Endothelial cell of umbilical vein (primary cell): ENCODE measurements at regions not wholly inside any gene's neighbourhood (a gene's known extent, or its start where the extent isn't known, plus 50 kb on each side); places are given as distances from the start of the nearest gene placed in this dataset.
A peak's percentile ranks its signal among the peaks of the same experiment; 100 is the strongest.
"Not testable (repeated sequence)": the region's sequence is repeated elsewhere in the genome, so short reads cannot be mapped to it uniquely, and the experiment has no call there.

Experiments used
- BruUV-seq: library from RNA; stranded (reverse); fragments of 400-500 nt; replicated peaks from 2 replicates; lab custom pipeline; 2021; lab: Mats Ljungman, UMichigan
- CTCF ChIA-PET: fragments of 300-600, 350-600 bp; sonication (Branson Sonifier 250); formaldehyde crosslinking; loops from one replicate; lab custom pipeline; 2021; ENCODE audit warnings: antibody characterized with exemption, inconsistent platforms; lab: Charles Lee
- POLR2A ChIA-PET: fragments of 300-600, 350-600 bp; sonication (Branson Sonifier 250); formaldehyde crosslinking; loops from one replicate; lab custom pipeline; 2021; ENCODE audit warnings: antibody characterized with exemption, inconsistent platforms; lab: Charles Lee
- DNase-seq: peaks from one replicate; pipeline ENCODE4 v3.0.0-alpha.2; 2011; ENCODE audit warnings: low read depth, low spot score
- FAIRE-seq: peaks from 2 replicates; lab custom pipeline; 2011; peaks lifted over from hg19 to GRCh38; lab: Jason Lieb, UNC
- H2AFZ ChIP-seq: 2 replicates; pipeline ENCODE4 v1.6.0; 2012; ENCODE audit warnings: low read depth, low read length, control low read depth, inconsistent platforms
- H3K27ac ChIP-seq: 2 replicates; pipeline ENCODE4 v1.5.1; 2011; ENCODE audit warnings: low read depth, mild to moderate bottlenecking, control low read depth, low read length, moderate library complexity; ENCODE audit not compliant: insufficient read depth
- H3K27me3 ChIP-seq, 2 experiments: 2 replicates each; pipeline versions ENCODE4 v1.6.0 to v1.6.1; 2011; ENCODE audit warnings: low read length in 2 of 2, mixed read lengths in 1 of 2; ENCODE audit not compliant: control insufficient read depth in 2 of 2, insufficient read depth in 2 of 2
- H3K36me3 ChIP-seq, 2 experiments: 2 replicates in 1 of 2; 3 replicates in 1 of 2; pipeline ENCODE4 v1.5.1; 2011; ENCODE audit warnings: low read length in 2 of 2, mild to moderate bottlenecking in 1 of 2, moderate library complexity in 1 of 2; ENCODE audit not compliant: control insufficient read depth in 2 of 2, insufficient read depth in 2 of 2; ENCODE audit errors: extremely low read depth in 1 of 2
- H3K4me1 ChIP-seq: 3 replicates; pipeline ENCODE4 v1.5.1; 2011; ENCODE audit warnings: mild to moderate bottlenecking, low read length; ENCODE audit not compliant: control insufficient read depth, insufficient read depth; ENCODE audit errors: extremely low read depth
- H3K4me2 ChIP-seq: 2 replicates; pipeline ENCODE4 v1.6.1; 2011; ENCODE audit warnings: low read length, control low read depth, mixed read lengths; ENCODE audit not compliant: insufficient read depth
- H3K4me3 ChIP-seq, 3 experiments: fragments of 200-600 bp in 1 of 3; sonication (generic), shearing (Covaris generic) in 1 of 3; replicated peaks in 1 of 3; 2 replicates each; pipeline ENCODE4 v1.5.1; 2011 to 2016; ENCODE audit warnings: control low read depth in 3 of 3, low read length in 3 of 3, mild to moderate bottlenecking in 2 of 3, inconsistent platforms in 1 of 3, low read depth in 1 of 3, moderate library complexity in 1 of 3; ENCODE audit not compliant: insufficient read depth in 1 of 3
- H3K79me2 ChIP-seq: 2 replicates; pipeline ENCODE4 v1.6.0; 2012; ENCODE audit warnings: low read length, inconsistent platforms; ENCODE audit not compliant: control insufficient read depth, insufficient read depth
- H3K9ac ChIP-seq: replicated peaks from 2 replicates; pipeline ENCODE3; 2011; ENCODE audit warnings: low read length, control low read depth; ENCODE audit not compliant: insufficient read depth; ENCODE audit errors: extremely low read depth
- H3K9me1 ChIP-seq: replicated peaks from 3 replicates; pipeline ENCODE4 v1.6.0; 2011; ENCODE audit warnings: mild to moderate bottlenecking, low read length; ENCODE audit not compliant: control insufficient read depth, insufficient read depth; ENCODE audit errors: extremely low read depth
- H3K9me3 ChIP-seq: replicated peaks from 2 replicates; pipeline ENCODE4 v1.5.1; 2012; ENCODE audit warnings: low read length, inconsistent platforms; ENCODE audit not compliant: control insufficient read depth, insufficient read depth
- H4K20me1 ChIP-seq: replicated peaks from 2 replicates; pipeline ENCODE3; 2011; ENCODE audit warnings: mild to moderate bottlenecking, low read length; ENCODE audit not compliant: control insufficient read depth, insufficient read depth; ENCODE audit errors: extremely low read depth
- CTCF ChIP-seq, 2 donors: IDR thresholded peaks; 1 replicate in 1 of 2; 2 replicates in 1 of 2; pipeline ENCODE4 v1.5.1; 2011; ENCODE audit warnings: low read length in 2 of 2, mild to moderate bottlenecking in 2 of 2, moderate library complexity in 2 of 2, control low read depth in 1 of 2, inconsistent platforms in 1 of 2, low read depth in 1 of 2; ENCODE audit not compliant: insufficient read depth in 1 of 2; ENCODE audit errors: extremely low read depth in 1 of 2
- EZH2 ChIP-seq: IDR thresholded peaks from 2 replicates; pipeline ENCODE4 v1.6.1; 2012; ENCODE audit warnings: borderline replicate concordance, low read depth, mild to moderate bottlenecking, moderate library complexity, low read length, inconsistent platforms; ENCODE audit not compliant: severe bottlenecking
- JUN ChIP-seq: IDR thresholded peaks from 2 replicates; pipeline ENCODE4 v1.6.1; 2011; ENCODE audit warnings: borderline replicate concordance, low read depth; ENCODE audit not compliant: insufficient read length, insufficient read depth
- MAX ChIP-seq: IDR thresholded peaks from 2 replicates; pipeline ENCODE4 v1.6.1; 2011; ENCODE audit not compliant: insufficient read depth, insufficient read length
- POLR2AphosphoS5 ChIP-seq: IDR thresholded peaks from 2 replicates; pipeline ENCODE4 v1.6.1; 2012; ENCODE audit warnings: low read depth, mild to moderate bottlenecking, control low read depth, low read length, moderate library complexity; ENCODE audit not compliant: insufficient read depth
- dilution Hi-C: fragments of 300-500 bp; cut with MboI; formaldehyde crosslinking; loops from one replicate; pipeline ENCODE4 v1.15.0; 2019; ENCODE audit warnings: low sequenced_read_pairs; ENCODE audit not compliant: extremely low pct_ligation_motif_present
- intact Hi-C: fragments of 100-400 bp; cut with micrococcal nuclease; formaldehyde crosslinking; loops from one replicate; pipeline ENCODE4 v1.10.0; 2022

GRCh38 chr21:16124378-16125138 is 394.8 kb downstream of the USP25 start:
- ChIA-PET POLR2A (no interaction called here), CTCF (interaction anchor here (1.3 to 1.4 kb wide), 2 partner anchors 70 to 207 kb away, joined by 4 read pairs; no protein-coding TSS in a partner anchor)
- no peaks in the 10 kb centered on the region for H4K20me1 ChIP-seq
- H3K9me3 ChIP-seq: no peaks in the 10 kb centered on the region
- H3K9ac ChIP-seq: no peak overlapping the region
- no peaks in the 10 kb centered on the region for H3K27me3 ChIP-seq
- H3K36me3 ChIP-seq: no peaks in the 10 kb centered on the region
- TF ChIP-seq POLR2AphosphoS5 (no peak), EZH2 (no peak), MAX (no peak), JUN (no peak)
- no peak for FAIRE-seq
- no peak overlapping the region for H2AFZ ChIP-seq
- H3K27ac ChIP-seq: no peak overlapping the region
- DNase-seq: peak; percentile 91
- no peaks in the 10 kb centered on the region for H3K4me1 ChIP-seq
- no peaks in the 10 kb centered on the region for H3K9me1 ChIP-seq
- H3K79me2 ChIP-seq: no peaks in the 10 kb centered on the region
- dilution Hi-C loops: no loop called here
- intact Hi-C loops: no loop called here
- H3K4me2 ChIP-seq: no peak overlapping the region
- no peak overlapping the region for H3K4me3 ChIP-seq
- BruUV-seq: no TSS peak

GRCh38 chr21:16125274-16125673 is 395.5 kb downstream of the USP25 start:
- Histone ChIP-seq H3K4me2 (no peak overlapping the region), H3K27me3 (no peaks in the 10 kb centered on the region), H3K79me2 (no peaks in the 10 kb centered on the region), H3K9me3 (no peaks in the 10 kb centered on the region), H4K20me1 (no peaks in the 10 kb centered on the region), H3K4me1 (no peaks in the 10 kb centered on the region), H3K9me1 (no peaks in the 10 kb centered on the region), H3K4me3 (no peak overlapping the region), H3K9ac (no peak overlapping the region), H2AFZ (no peak overlapping the region), H3K27ac (no peak overlapping the region), H3K36me3 (no peaks in the 10 kb centered on the region)
- intact Hi-C loops (no loop called here), dilution Hi-C loops (no loop called here)
- FAIRE-seq (no peak), DNase-seq (no peak)
- POLR2A ChIA-PET: no interaction called here
- no TSS peak for BruUV-seq
- TF ChIP-seq CTCF (IDR thresholded peaks at IDR 0.05; ENCODE audit: extremely low read depth in 1 of 2, insufficient read depth in 1 of 2, low read depth in 1 of 2, low read length in 2 of 2): no peak
- CTCF ChIA-PET: interaction anchor here (1.3 to 1.4 kb wide), 2 partner anchors 69 to 206 kb away, joined by 4 read pairs; no protein-coding TSS in a partner anchor

GRCh38 chr21:16132453-16132852 is 402.7 kb downstream of the USP25 start:
- BruUV-seq, H3K4me3 ChIP-seq, H3K9me1 ChIP-seq, H2AFZ ChIP-seq, H3K9me3 ChIP-seq, dilution Hi-C loops, H3K4me2 ChIP-seq, H3K79me2 ChIP-seq, POLR2A ChIA-PET, H3K36me3 ChIP-seq, H4K20me1 ChIP-seq, H3K27me3 ChIP-seq, DNase-seq, H3K27ac ChIP-seq, FAIRE-seq, H3K9ac ChIP-seq, H3K4me1 ChIP-seq, intact Hi-C loops: not testable (repeated sequence)
- CTCF ChIA-PET: interaction anchor here (0.9 kb wide), 1 partner anchor 47 kb away, joined by 3 read pairs; no protein-coding TSS in a partner anchor
